GM12892 (cell line): ENCODE measurements at regions not wholly inside any gene's neighbourhood (a gene's known extent, or its start where the extent isn't known, plus 50 kb on each side); places are given as distances from the start of the nearest gene placed in this dataset.

Source experiments
- POLR2A ChIP-seq: IDR thresholded peaks from 2 replicates; pipeline ENCODE4 v1.6.1; 2011; ENCODE audit warnings: low read depth, low read length, control low read depth
- POLR2AphosphoS5 ChIP-seq: IDR thresholded peaks from 2 replicates; pipeline ENCODE4 v1.6.1; 2011; ENCODE audit warnings: low read depth, low read length, control low read depth
- TAF1 ChIP-seq: IDR thresholded peaks from 2 replicates; pipeline ENCODE4 v1.6.1; 2011; ENCODE audit warnings: low read depth, mild to moderate bottlenecking, control low read depth, low read length, borderline replicate concordance

GRCh38 chr20:1819311-1820137 is 75.7 kb upstream of the SIRPA start:
- TF ChIP-seq POLR2AphosphoS5, result no peak
- no peak for TF ChIP-seq POLR2A
- TF ChIP-seq TAF1, result no peak
